Chondrocyte (in vitro differentiated cells): ENCODE measurements at regions not wholly inside any gene's neighbourhood (a gene's known extent, or its start where the extent isn't known, plus 50 kb on each side); places are given as distances from the start of the nearest gene placed in this dataset.

ENCODE experiments used
- DNase-seq: peaks from one replicate; pipeline ENCODE4 v3.0.0; 2021; ENCODE audit warnings: mixed read lengths, low spot score
- H3K27ac Mint-ChIP-seq: one replicate; pipeline ENCODE4 v1.8.0; 2021; ENCODE audit warnings: mild to moderate bottlenecking, moderate library complexity, mixed read lengths; ENCODE audit not compliant: unreplicated experiment
- H3K27me3 Mint-ChIP-seq: 2 replicates; pipeline ENCODE4 v1.8.0; 2021; ENCODE audit warnings: low read depth, mixed read lengths
- H3K36me3 Mint-ChIP-seq: 2 replicates; pipeline ENCODE4 v1.8.0; 2021; ENCODE audit warnings: low read depth, mixed read lengths
- H3K4me1 Mint-ChIP-seq: 2 replicates; pipeline ENCODE4 v1.8.0; 2021; ENCODE audit warnings: low read depth, mild to moderate bottlenecking, mixed read lengths
- H3K4me3 Mint-ChIP-seq: one replicate; pipeline ENCODE4 v1.8.0; 2021; ENCODE audit warnings: mild to moderate bottlenecking, moderate library complexity, mixed read lengths; ENCODE audit not compliant: unreplicated experiment
- H3K9me3 Mint-ChIP-seq: 2 replicates; pipeline ENCODE4 v1.8.0; 2021; ENCODE audit warnings: low read depth, mixed read lengths
- TF ChIP-seq, protein P1 (sequence below): fragments of 200-600 bp; sonication (generic); IDR thresholded peaks from 2 replicates; pipeline ENCODE4 v1.5.0; 2021; ENCODE audit warnings: antibody characterized with exemption, mild to moderate bottlenecking, moderate library complexity

DNA sequence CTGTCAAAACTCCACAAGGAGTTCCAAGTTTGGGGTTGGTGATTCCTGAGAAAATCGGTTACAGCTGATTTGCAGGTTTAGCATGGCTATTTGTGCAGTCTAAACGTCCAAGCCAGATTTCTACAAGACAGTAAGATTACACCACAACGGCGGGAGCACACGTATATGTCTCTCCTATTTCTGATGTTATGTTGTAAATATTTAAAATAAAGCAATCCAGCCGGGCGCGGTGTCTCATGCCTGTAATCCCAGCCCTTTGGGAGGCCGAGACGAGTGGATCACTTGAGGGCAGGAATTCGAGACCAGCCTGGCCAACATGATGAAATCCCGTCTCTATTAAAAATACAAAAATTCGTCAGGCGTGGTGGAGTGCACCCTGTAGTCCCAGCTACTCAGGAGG, 106.8 kb upstream of the IGF1R start:
- TF ChIP-seq, protein P1, sequence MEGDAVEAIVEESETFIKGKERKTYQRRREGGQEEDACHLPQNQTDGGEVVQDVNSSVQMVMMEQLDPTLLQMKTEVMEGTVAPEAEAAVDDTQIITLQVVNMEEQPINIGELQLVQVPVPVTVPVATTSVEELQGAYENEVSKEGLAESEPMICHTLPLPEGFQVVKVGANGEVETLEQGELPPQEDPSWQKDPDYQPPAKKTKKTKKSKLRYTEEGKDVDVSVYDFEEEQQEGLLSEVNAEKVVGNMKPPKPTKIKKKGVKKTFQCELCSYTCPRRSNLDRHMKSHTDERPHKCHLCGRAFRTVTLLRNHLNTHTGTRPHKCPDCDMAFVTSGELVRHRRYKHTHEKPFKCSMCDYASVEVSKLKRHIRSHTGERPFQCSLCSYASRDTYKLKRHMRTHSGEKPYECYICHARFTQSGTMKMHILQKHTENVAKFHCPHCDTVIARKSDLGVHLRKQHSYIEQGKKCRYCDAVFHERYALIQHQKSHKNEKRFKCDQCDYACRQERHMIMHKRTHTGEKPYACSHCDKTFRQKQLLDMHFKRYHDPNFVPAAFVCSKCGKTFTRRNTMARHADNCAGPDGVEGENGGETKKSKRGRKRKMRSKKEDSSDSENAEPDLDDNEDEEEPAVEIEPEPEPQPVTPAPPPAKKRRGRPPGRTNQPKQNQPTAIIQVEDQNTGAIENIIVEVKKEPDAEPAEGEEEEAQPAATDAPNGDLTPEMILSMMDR, result no peak
- no peak overlapping the region for H3K4me3 Mint-ChIP-seq
- H3K27me3 Mint-ChIP-seq, result peaks cover 22% of the 10 kb centered on the region
- H3K36me3 Mint-ChIP-seq, result no peaks in the 10 kb centered on the region
- DNase-seq, result no peak
- H3K9me3 Mint-ChIP-seq, result no peaks in the 10 kb centered on the region
- no peak overlapping the region for H3K27ac Mint-ChIP-seq
- H3K4me1 Mint-ChIP-seq, result no peaks in the 10 kb centered on the region

DNA sequence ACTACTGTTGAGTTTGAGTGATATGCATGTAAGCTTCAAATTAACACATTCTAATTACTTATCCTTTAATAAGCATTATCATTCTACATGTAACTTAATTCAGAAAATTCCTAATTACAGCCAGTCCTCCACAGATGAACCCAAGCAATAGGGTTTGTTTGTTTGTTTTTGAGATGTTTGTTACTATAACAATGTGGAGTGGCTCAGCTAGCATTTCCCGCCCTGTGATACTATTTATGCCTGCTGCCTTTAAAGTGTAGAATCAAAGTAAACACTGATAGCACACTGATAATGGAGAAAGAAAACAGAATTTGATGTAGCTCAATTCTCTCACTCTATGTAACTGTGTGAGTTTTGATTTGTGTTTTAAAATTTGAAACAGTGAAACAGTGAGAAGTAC, 105.1 kb upstream of the IGF1R start:
- H3K4me3 Mint-ChIP-seq, result no peak overlapping the region
- TF ChIP-seq, protein P1, result no peak
- H3K27me3 Mint-ChIP-seq, result peaks cover 10% of the 10 kb centered on the region
- no peak for DNase-seq
- no peak overlapping the region for H3K27ac Mint-ChIP-seq
- H3K36me3 Mint-ChIP-seq, result no peaks in the 10 kb centered on the region
- H3K9me3 Mint-ChIP-seq, result no peaks in the 10 kb centered on the region
- H3K4me1 Mint-ChIP-seq, result peaks cover 11% of the 10 kb centered on the region

DNA sequence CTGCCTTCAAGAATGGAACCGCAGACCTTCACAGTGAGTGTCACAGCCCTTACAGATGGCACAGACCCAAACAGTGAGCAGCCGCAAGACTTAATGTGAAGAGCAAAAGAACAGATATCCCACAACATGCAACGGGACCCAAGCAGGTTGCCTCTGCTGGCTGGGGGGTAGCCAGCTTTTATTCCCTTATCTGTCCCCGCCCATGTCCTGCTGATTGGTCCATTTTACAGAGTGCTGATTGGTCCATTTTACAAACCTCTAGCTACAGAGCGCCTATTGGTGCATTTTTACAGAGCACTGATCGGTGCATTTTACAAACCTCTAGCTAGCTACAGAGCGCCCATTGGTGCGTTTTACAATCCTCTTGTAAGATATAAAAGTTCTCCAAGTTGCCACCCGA, 102.0 kb upstream of the IGF1R start:
- Mint-ChIP-seq H3K4me3 (no peak overlapping the region), H3K27ac (no peak overlapping the region), H3K27me3 (no peaks in the 10 kb centered on the region), H3K9me3 (no peaks in the 10 kb centered on the region), H3K36me3 (no peaks in the 10 kb centered on the region), H3K4me1 (peaks cover 21% of the 10 kb centered on the region)
- no peak for DNase-seq
- TF ChIP-seq, protein P1, result no peak

DNA sequence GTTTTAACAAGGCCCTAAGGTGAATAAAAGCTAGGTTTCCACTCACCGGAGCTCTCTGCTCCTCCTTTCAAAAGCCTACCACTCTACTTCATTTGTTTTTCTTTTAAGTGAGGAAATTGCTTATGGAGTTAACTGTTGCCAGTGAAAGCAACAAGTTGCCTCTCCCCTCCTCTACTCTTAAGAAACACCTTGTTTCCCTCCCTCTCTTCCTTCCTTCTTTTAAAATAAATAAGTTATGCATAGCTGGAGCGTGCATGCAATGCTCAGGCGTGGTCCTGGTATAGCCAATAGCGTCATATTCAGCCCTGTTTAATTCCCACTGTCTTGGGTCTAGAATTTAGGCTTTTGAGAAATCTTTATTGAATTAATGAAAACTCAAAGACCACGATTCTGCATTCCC, 101.1 kb upstream of the IGF1R start:
- H3K9me3 Mint-ChIP-seq, result no peaks in the 10 kb centered on the region
- H3K4me3 Mint-ChIP-seq, result peak overlapping the region; percentile 91
- DNase-seq, result no peak
- H3K27ac Mint-ChIP-seq, result no peak overlapping the region
- H3K4me1 Mint-ChIP-seq, result peaks cover 26% of the 10 kb centered on the region
- TF ChIP-seq, protein P1, result no peak
- H3K36me3 Mint-ChIP-seq, result no peaks in the 10 kb centered on the region
- H3K27me3 Mint-ChIP-seq, result no peaks in the 10 kb centered on the region

DNA sequence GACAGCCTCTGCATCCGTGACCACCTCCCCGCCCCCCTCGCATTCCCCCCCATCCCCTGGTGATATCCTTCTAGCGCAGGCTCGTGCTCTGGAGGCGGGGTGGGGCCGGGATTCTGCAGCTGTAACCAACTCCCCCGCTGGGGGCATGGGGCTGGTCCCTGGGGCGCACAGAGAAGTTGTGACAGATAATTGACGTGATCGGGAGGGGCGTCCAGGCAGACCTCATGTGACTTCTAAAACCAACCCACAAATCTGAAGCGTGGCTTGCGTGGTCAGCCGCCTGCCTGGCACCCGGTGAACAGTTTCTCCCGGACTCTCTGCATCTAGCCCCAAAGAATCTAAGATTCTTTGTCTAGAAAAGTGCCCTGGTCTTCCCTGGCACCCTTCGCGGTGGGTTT, 100.6 kb upstream of the IGF1R start:
- H3K4me1 Mint-ChIP-seq, result peaks cover 27% of the 10 kb centered on the region
- no peaks in the 10 kb centered on the region for H3K36me3 Mint-ChIP-seq
- no peaks in the 10 kb centered on the region for H3K27me3 Mint-ChIP-seq
- no peak for DNase-seq
- no peaks in the 10 kb centered on the region for H3K9me3 Mint-ChIP-seq
- TF ChIP-seq, protein P1, result no peak
- H3K4me3 Mint-ChIP-seq, result peak overlapping the region; percentile 91
- peak overlapping the region; percentile 97 for H3K27ac Mint-ChIP-seq
